PC-3 (cell line): ENCODE measurements at regions not wholly inside any gene's neighbourhood (a gene's known extent, or its start where the extent isn't known, plus 50 kb on each side); places are given as distances from the start of the nearest gene placed in this dataset.

Source experiments
- CTCF ChIP-seq: fragments of 300-600 bp; sonication (generic); conservative IDR thresholded peaks from 2 replicates; pipeline ENCODE4 v1.5.1; 2017; ENCODE audit warnings: antibody characterized with exemption, low read depth, mild to moderate bottlenecking, low read length
- EZH2 ChIP-seq: fragments of 300-600 bp; sonication (generic); IDR thresholded peaks from one replicate; pipeline ENCODE4 v1.6.1; 2017; ENCODE audit warnings: antibody characterized with exemption, mild to moderate bottlenecking, low read length; ENCODE audit not compliant: unreplicated experiment

GRCh38 chr10:20494474-20494873 is 402.6 kb downstream of the NEBL start:
- TF ChIP-seq CTCF = no peak
- no peak for TF ChIP-seq EZH2
